NB4 (cell line): ENCODE measurements at regions not wholly inside any gene's neighbourhood (a gene's known extent, or its start where the extent isn't known, plus 50 kb on each side); places are given as distances from the start of the nearest gene placed in this dataset.

Experiments
- DNase-seq: peaks from one replicate; pipeline ENCODE4 v3.0.0; 2010; ENCODE audit warnings: low read depth
- H3K4me3 ChIP-seq: one replicate; pipeline ENCODE4 v1.5.1; 2011; ENCODE audit warnings: mild to moderate bottlenecking, low read depth, low read length, moderate library complexity
- CTCF ChIP-seq: IDR thresholded peaks from one replicate; pipeline ENCODE4 v1.5.1; 2012; ENCODE audit warnings: low read depth, low read length
- MAX ChIP-seq: IDR thresholded peaks from 2 replicates; pipeline ENCODE4 v1.6.1; 2011; ENCODE audit warnings: low read depth, low read length
- MYC ChIP-seq: IDR thresholded peaks from 2 replicates; pipeline ENCODE4 v1.6.1; 2011; ENCODE audit warnings: low read depth, low read length
- POLR2A ChIP-seq: IDR thresholded peaks from 2 replicates; pipeline ENCODE4 v1.6.1; 2011; ENCODE audit warnings: mild to moderate bottlenecking; ENCODE audit not compliant: insufficient read length; ENCODE audit errors: extremely low read depth

- TF ChIP-seq CTCF (no peak), POLR2A (no peak), MAX (no peak), MYC (no peak)
- H3K4me3 ChIP-seq, result no peak overlapping the region
- DNase-seq, result no peak
Observed at GRCh38 chr16:17018585-17018939, 452.2 kb downstream of the XYLT1 start.

- no peak for DNase-seq
- no peak overlapping the region for H3K4me3 ChIP-seq
- TF ChIP-seq POLR2A, result no peak
Observed at GRCh38 chr16:17019366-17019765, 451.4 kb downstream of the XYLT1 start.

- TF ChIP-seq POLR2A (no peak), MYC (no peak), CTCF (no peak), MAX (no peak)
- DNase-seq, result no peak
- no peak overlapping the region for H3K4me3 ChIP-seq
Observed at GRCh38 chr16:17023606-17024005, 447.2 kb downstream of the XYLT1 start.

- DNase-seq, result no peak
- H3K4me3 ChIP-seq, result no peak overlapping the region
- TF ChIP-seq POLR2A (no peak), MYC (no peak), CTCF (no peak), MAX (no peak)
Observed at GRCh38 chr16:17024514-17024913, 446.2 kb downstream of the XYLT1 start.

- H3K4me3 ChIP-seq, result no peak overlapping the region
- no peak for DNase-seq
- TF ChIP-seq CTCF (no peak), MYC (no peak), MAX (no peak), POLR2A (no peak)
Observed at GRCh38 chr16:17026600-17027242, 444.0 kb downstream of the XYLT1 start.

GRCh38 chr16:17027488-17028129 lies 443.2 kb downstream of the XYLT1 start:
- DNase-seq, result no peak
- TF ChIP-seq MYC, result no peak
- no peak for TF ChIP-seq CTCF
- TF ChIP-seq POLR2A, result no peak
- TF ChIP-seq MAX, result no peak
- no peak overlapping the region for H3K4me3 ChIP-seq
